Heart left ventricle (tissue), 13 donors: ENCODE measurements at regions not wholly inside any gene's neighbourhood (a gene's known extent, or its start where the extent isn't known, plus 50 kb on each side); places are given as distances from the start of the nearest gene placed in this dataset.

Source experiments
- CTCF ChIP-seq, 12 donors: fragments of 200-600 bp; sonication (generic) in 4 of 12; IDR thresholded peaks; one replicate each; pipeline versions ENCODE4 v1.5.0 to v1.8.0; 2018 to 2022; ENCODE audit warnings: antibody characterized with exemption in 12 of 12, mild to moderate bottlenecking in 5 of 12
- POLR2A ChIP-seq, 2 donors: fragments of 450-650 bp; IDR thresholded peaks; one replicate each; pipeline ENCODE4 v1.6.1; 2017; ENCODE audit warnings: antibody characterized with exemption in 2 of 2, mild to moderate bottlenecking in 2 of 2, moderate library complexity in 2 of 2
- donor health status: ischemic (EF 13 %, LVEDD 7.1; RV severe dilation, severe dysfunction).
- donor health status: DM: no; HTN: yes; CAD: no.
- donor health status: DM: no; HTN: no; CAD: no.
- donor health status: ischemic (EF 25% LVEDD 6.9; RV normal size, moderate dysfunction).
- donor health status: ischemic (EF 25% LVEDD 5.7; RV mildly dilated, moderate dysfunction).
- donor health status: ischemic (EF 35%, LVEDD 5.7; RV mildly dilated, moderate dysfunction).
- donor health status: nonischemic (EF 11% LVEDD 7.7; RV severe dilation, severe dysfunction).
- donor health status: DM: yes; HTN: yes; CAD: no.
- donor health status: PGD.
- donor health status: ischemic (EF 29% LVEDD 5.4; RV normal size, mild dysfunction).
- donor health status: nonischemic (EF 23%, LVEDD 6.1; RV moderate dilation, normal function).

- no peak for TF ChIP-seq CTCF (IDR thresholded peaks at IDR 0.05)
- TF ChIP-seq POLR2A (IDR thresholded peaks at IDR 0.05) = no peak
Measured at GRCh38 chr7:140267381-140268226, 90.8 kb upstream of the KDM7A start.
